Transverse colon (tissue), 4 donors: ENCODE measurements at regions not wholly inside any gene's neighbourhood (a gene's known extent, or its start where the extent isn't known, plus 50 kb on each side); places are given as distances from the start of the nearest gene placed in this dataset.

Experiments used
- DNase-seq: peaks from one replicate; pipeline ENCODE4 v3.0.0-alpha.2; 2019
- H3K27ac ChIP-seq, 4 donors: fragments of 200-600 bp; sonication (generic); 2 replicates each; pipeline ENCODE4 v1.5.1; 2016 to 2018; ENCODE audit warnings: inconsistent platforms in 4 of 4
- H3K27me3 ChIP-seq: fragments of 200-600 bp; sonication (generic); 2 replicates; pipeline ENCODE4 v1.5.1; 2017; ENCODE audit warnings: inconsistent platforms
- H3K36me3 ChIP-seq, 4 donors: fragments of 200-600 bp; sonication (generic); 2 replicates each; pipeline ENCODE4 v1.5.1; 2017 to 2019; ENCODE audit warnings: inconsistent platforms in 4 of 4
- H3K4me1 ChIP-seq, 4 donors: fragments of 200-600 bp; sonication (generic); 2 replicates each; pipeline ENCODE4 v1.5.1; 2017 to 2020; ENCODE audit warnings: inconsistent platforms in 4 of 4
- H3K4me3 ChIP-seq, 4 donors: fragments of 200-600 bp; sonication (generic); 1 replicate in 1 of 4; 2 replicates in 3 of 4; pipeline versions ENCODE4 v1.5.1 to v1.6.1; 2017 to 2019; ENCODE audit warnings: inconsistent platforms in 4 of 4
- H3K9me3 ChIP-seq, 2 donors: fragments of 200-600 bp; sonication (generic); 2 replicates each; pipeline ENCODE4 v1.5.1; 2017 to 2019; ENCODE audit warnings: inconsistent platforms in 2 of 2
- EP300 ChIP-seq: sonication (generic); formaldehyde crosslinking; IDR thresholded peaks from one replicate; pipeline ENCODE4 v1.6.1; 2017; ENCODE audit warnings: antibody characterized with exemption, low read depth
- POLR2A ChIP-seq: fragments of 450-650 bp; IDR thresholded peaks from one replicate; pipeline ENCODE4 v1.6.1; 2016; ENCODE audit warnings: antibody characterized with exemption, mild to moderate bottlenecking, moderate library complexity
- POLR2AphosphoS5 ChIP-seq, 3 donors: sonication (generic); formaldehyde crosslinking; IDR thresholded peaks; one replicate each; pipeline ENCODE4 v1.6.1; 2016; ENCODE audit warnings: antibody characterized with exemption in 3 of 3
- WGBS, 2 donors: methylation state at CpG; one replicate each; pipeline ENCODE4 v1.1.5; 2018; ENCODE audit warnings: low coverage in 1 of 2; 5-methylcytosine and 5-hydroxymethylcytosine counted together
- in situ Hi-C, 4 donors: fragments of 200-750 bp; cut with MboI; loops; one replicate each; pipeline versions ENCODE4 v1.15.0 to v1.15.1; 2017; ENCODE audit warnings: low sequenced_read_pairs in 3 of 4, low pct_ligation_motif_present in 1 of 4, low pct_unique_long_range_greater_than_20kb in 1 of 4
- intact Hi-C: fragments of 100-400 bp; cut with DNase I; formaldehyde crosslinking; loops from one replicate; pipeline ENCODE4 v1.15.1; 2023; ENCODE audit warnings: low total_unique reads
- TF ChIP-seq, protein P1 (sequence below), 5 experiments: fragments of 200-600 bp in 3 of 5; fragments of 450-650 bp in 2 of 5; sonication (generic) in 3 of 5; IDR thresholded peaks; 1 replicate in 2 of 5; 2 replicates in 3 of 5; pipeline ENCODE4 v1.5.1; 2016 to 2017; ENCODE audit warnings: antibody characterized with exemption in 5 of 5, inconsistent platforms in 3 of 5, mild to moderate bottlenecking in 2 of 5, moderate library complexity in 1 of 5

DNA sequence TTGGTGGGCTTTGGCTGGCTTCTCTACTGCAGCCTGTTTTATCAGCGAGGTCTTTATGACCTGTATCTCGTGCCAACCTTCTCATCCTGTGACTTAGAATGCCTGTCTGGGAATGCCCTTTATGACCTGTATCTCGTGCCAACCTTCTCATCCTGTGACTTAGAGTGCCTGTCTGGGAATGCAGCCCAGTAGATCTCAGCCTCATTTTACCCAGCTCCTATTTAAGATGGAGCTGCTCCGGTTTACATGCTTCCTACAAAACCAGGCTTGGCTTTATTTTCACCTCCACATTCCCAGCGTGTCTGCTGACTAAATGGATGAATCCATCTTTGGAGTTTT, 395.3 kb downstream of the PREX1 start:
- in situ Hi-C loops (no loop called here), intact Hi-C loops (no loop called here)
- no peaks in the 10 kb centered on the region for H3K27me3 ChIP-seq
- TF ChIP-seq POLR2A: no peak
- TF ChIP-seq POLR2AphosphoS5 (IDR thresholded peaks at IDR 0.05): no peak
- TF ChIP-seq, protein P1, sequence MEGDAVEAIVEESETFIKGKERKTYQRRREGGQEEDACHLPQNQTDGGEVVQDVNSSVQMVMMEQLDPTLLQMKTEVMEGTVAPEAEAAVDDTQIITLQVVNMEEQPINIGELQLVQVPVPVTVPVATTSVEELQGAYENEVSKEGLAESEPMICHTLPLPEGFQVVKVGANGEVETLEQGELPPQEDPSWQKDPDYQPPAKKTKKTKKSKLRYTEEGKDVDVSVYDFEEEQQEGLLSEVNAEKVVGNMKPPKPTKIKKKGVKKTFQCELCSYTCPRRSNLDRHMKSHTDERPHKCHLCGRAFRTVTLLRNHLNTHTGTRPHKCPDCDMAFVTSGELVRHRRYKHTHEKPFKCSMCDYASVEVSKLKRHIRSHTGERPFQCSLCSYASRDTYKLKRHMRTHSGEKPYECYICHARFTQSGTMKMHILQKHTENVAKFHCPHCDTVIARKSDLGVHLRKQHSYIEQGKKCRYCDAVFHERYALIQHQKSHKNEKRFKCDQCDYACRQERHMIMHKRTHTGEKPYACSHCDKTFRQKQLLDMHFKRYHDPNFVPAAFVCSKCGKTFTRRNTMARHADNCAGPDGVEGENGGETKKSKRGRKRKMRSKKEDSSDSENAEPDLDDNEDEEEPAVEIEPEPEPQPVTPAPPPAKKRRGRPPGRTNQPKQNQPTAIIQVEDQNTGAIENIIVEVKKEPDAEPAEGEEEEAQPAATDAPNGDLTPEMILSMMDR (IDR thresholded peaks at IDR 0.05): no peak
- no peak for TF ChIP-seq EP300
- WGBS, 2 donors: 54 to 67% methylated on average over 1 to 5 of the region's 5 CpGs
- no peak for DNase-seq
- H3K9me3 ChIP-seq: no peaks in the 10 kb centered on the region
- H3K27ac ChIP-seq: no peak overlapping the region
- no peak overlapping the region for H3K4me3 ChIP-seq
- H3K4me1 ChIP-seq: no peaks in the 10 kb centered on the region
- H3K36me3 ChIP-seq: no peaks in the 10 kb centered on the region

DNA sequence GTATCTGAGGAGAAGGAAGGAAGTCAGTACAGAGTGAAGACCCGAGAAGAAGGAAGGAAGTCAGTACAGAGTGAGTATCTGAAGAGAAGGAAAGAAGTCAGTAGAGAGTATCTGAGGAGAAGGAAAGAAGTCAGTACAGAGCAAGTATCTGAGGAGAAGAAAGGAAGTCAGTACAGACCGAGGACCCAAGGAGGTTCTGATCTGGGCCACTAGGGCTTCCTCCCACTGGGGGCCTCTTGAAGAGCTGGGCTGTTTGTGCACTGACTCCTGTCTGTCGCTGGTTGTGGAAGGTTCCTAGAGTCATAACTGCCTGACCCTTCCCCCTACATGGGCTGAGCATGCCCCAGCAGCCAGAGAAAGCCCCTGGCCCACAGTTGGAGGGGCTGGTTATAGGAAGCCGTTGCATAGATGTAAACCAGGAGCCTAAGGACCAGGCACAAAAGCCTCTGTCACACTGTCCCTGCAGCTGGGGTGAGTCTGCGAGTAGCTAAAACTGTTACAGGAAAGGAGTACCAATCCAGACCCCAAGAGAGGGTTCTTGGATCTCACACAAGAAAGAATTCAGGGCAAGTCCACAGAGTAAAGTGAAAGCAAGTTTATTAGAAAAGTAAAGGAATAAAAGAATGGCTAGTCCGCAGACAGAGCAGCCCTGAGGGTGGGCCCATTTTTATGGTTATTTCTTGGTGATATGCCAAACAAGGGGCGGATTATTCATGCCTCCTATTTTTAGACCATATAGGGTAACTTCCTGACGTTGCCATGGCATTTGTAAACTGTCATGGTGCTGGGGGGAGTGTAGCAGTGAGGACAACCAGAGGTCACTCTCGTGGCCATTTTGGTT, 395.9 kb downstream of the PREX1 start:
- Histone ChIP-seq H3K4me1 (no peaks in the 10 kb centered on the region), H3K9me3 (no peaks in the 10 kb centered on the region), H3K27me3 (no peaks in the 10 kb centered on the region), H3K4me3 (no peak overlapping the region), H3K27ac (no peak overlapping the region), H3K36me3 (no peaks in the 10 kb centered on the region)
- WGBS, 2 donors: 59% methylated on average over 6 to 9 of the region's 9 CpGs
- in situ Hi-C loops (no loop called here), intact Hi-C loops (no loop called here)
- no peak for DNase-seq
- no peak for TF ChIP-seq EP300
- TF ChIP-seq POLR2AphosphoS5 (IDR thresholded peaks at IDR 0.05): no peak
- TF ChIP-seq, protein P1 (IDR thresholded peaks at IDR 0.05): no peak
- no peak for TF ChIP-seq POLR2A

DNA sequence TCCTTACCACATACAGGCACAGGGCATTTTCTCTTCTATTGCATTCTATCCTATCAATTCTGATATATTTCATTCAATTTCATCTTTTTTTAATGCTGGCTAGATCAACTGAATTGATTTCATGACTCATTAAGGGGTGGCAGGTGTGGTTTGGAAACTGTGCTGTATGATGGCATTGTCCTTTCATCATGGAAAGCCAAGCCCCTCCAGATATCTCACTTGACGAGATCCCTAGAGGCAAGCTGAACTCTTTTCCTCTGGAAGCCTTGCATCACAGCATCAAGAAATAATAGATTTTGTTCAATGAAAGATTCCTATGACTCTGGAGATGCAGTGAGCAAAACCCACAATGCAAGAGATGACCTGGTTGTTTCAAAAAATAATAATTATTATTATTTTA, 401.2 kb downstream of the PREX1 start:
- in situ Hi-C loops: no loop called here
- H3K4me1 ChIP-seq: no peaks in the 10 kb centered on the region
- WGBS, 2 donors: 44 to 90% methylated on average over 1 of the region's 1 CpG
- H3K27ac ChIP-seq: no peak overlapping the region
- intact Hi-C loops: no loop called here
- H3K9me3 ChIP-seq: no peaks in the 10 kb centered on the region
- peaks cover 7% of the 10 kb centered on the region for H3K27me3 ChIP-seq
- no peak overlapping the region for H3K4me3 ChIP-seq
- H3K36me3 ChIP-seq: no peaks in the 10 kb centered on the region
- no peak for DNase-seq
- TF ChIP-seq EP300 (no peak), POLR2AphosphoS5 (IDR thresholded peaks at IDR 0.05) (no peak), POLR2A (no peak)
- TF ChIP-seq, protein P1 (IDR thresholded peaks at IDR 0.05): no peak

DNA sequence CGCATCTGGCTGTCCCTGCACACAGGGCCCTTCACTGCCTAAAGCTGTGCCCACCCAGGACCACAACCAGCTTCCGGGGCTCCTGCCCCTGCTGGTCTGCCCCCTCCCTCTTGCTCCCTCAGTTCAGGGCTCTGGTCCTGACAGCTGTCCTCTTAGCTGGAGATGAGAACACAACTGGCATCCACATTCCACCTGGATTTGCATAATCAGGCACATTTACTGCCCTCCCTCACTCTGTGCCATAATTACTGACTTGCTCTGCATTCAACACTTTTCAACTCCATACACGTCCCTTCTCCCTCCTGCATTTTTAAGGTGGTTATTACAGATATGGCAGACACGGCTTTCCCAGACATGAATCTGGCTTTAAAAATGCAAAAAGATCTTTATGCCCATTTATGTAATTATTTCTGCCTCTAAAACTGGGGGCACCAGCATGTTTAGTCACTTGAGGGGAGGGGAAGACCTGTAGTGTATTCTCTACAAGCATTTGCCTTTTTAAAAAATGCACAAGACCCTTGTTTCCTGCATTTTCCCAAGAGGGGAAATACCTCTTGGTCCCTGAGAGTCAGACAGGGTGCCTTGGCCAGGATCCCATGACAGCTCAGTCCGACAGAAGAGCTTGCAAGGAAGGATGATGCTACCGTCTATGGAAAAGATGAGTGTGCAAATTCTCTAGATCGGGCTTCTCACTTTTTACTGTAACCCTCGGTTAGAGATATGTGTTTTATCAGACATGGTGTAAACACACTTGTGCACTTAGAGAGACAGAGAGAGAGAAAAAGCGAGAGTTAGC, 401.8 kb downstream of the PREX1 start:
- H3K4me1 ChIP-seq: no peaks in the 10 kb centered on the region
- 52 to 58% methylated on average over 6 to 9 of the region's 9 CpGs for WGBS, 2 donors
- H3K27me3 ChIP-seq: peaks cover 7% of the 10 kb centered on the region
- no peaks in the 10 kb centered on the region for H3K9me3 ChIP-seq
- TF ChIP-seq POLR2A (no peak), POLR2AphosphoS5 (IDR thresholded peaks at IDR 0.05) (no peak), EP300 (no peak)
- TF ChIP-seq, protein P1 (IDR thresholded peaks at IDR 0.05): no peak
- no peaks in the 10 kb centered on the region for H3K36me3 ChIP-seq
- in situ Hi-C loops (no loop called here), intact Hi-C loops (no loop called here)
- no peak overlapping the region for H3K27ac ChIP-seq
- DNase-seq: no peak
- no peak overlapping the region for H3K4me3 ChIP-seq
